Mucosa of gallbladder (tissue), 1 donor: ENCODE measurements at regions not wholly inside any gene's neighbourhood (a gene's known extent, or its start where the extent isn't known, plus 50 kb on each side); places are given as distances from the start of the nearest gene placed in this dataset.

Experiments used
- DNase-seq: peaks from one replicate; pipeline ENCODE4 v3.0.0-alpha.2; 2020; ENCODE audit warnings: low spot score
- donor health status: DM: no; HTN: no; CAD: no.

GRCh38 chr6:95501032-95501904, 76.1 kb upstream of the MANEA start:
- DNase-seq = no peak

DNA sequence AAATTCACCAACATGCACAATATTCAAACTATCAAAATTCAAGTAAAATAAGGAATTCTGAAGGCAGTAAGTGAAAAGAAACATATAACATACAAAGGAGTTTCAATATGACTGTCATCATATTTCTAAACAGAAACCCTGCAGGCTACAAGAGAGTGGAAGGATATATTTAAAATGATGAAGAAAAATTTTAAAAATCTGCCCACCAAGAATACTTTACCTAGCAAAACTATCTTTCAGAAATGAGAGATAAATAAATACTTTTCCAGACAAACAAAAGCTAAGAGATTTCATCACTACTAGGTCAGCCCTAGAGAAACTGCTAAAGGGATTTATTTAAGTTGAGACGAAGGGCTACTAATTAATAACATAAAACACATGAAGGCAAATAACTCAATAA, 73.8 kb upstream of the MANEA start:
- no peak for DNase-seq

DNA sequence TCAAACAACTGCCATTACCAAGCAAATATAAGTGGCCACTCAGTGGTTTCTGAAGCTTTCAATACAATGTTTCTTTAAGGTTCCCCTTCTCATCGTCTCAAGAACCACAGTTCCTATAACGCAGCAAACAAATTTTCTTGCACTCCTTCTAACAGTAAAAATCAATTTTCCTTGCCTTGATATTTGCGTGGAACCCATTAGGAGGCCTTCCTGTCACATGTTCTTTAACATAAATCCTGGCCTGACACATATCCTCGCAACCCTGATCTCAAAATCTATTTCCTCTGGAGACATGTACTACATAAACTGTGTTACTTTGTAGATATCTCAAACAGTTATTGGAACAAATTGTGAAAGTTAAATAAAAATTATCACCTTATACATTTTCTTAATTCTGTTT, 65.9 kb upstream of the MANEA start:
- DNase-seq = no peak

- no peak for DNase-seq
These were observed 61.4 kb upstream of the MANEA start for GRCh38 chr6:95515975-95516374.

GRCh38 chr6:95517004-95517403, 60.3 kb upstream of the MANEA start:
- no peak for DNase-seq

GRCh38 chr6:95517568-95517967, 59.8 kb upstream of the MANEA start:
- no peak for DNase-seq

- no peak for DNase-seq
These were observed 58.6 kb upstream of the MANEA start for GRCh38 chr6:95518630-95519227.

- DNase-seq = no peak
These were observed 57.9 kb upstream of the MANEA start for GRCh38 chr6:95519228-95520037.

- DNase-seq = no peak
These were observed 56.2 kb upstream of the MANEA start for GRCh38 chr6:95521181-95521580.
